ENCODE measurements at regions not wholly inside any gene's neighbourhood (a gene's known extent, or its start where the extent isn't known, plus 50 kb on each side); places are given as distances from the start of the nearest gene placed in this dataset.
"Not testable (repeated sequence)": the region's sequence is repeated elsewhere in the genome, so short reads cannot be mapped to it uniquely, and the experiment has no call there.

DNA sequence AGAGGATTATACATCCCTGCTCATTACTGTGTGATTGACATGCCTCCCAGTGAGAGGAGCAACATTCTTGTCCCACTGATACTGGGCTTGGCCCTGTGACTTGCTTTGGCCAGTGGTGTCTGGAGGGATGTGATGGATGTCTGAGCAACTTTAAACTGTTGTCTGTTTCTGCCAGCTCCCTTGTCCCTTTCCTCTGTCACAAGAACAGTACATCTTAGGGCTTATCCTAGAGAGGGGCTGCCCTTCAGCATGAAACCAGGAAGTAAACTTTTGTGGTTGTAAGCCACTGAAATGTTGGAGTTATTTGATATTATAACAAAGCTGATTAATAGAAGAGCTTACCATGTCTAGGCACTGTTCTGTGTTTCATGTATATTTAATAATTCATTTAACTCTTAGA lies 82.9 kb upstream of the GPRC5B start:
- H3K4me3 ChIP-seq (ENCODE audit: low read depth, low read length) = no peak overlapping the region
- DNase-seq (ENCODE audit: low read depth) = no peak
- TF ChIP-seq, protein P1, sequence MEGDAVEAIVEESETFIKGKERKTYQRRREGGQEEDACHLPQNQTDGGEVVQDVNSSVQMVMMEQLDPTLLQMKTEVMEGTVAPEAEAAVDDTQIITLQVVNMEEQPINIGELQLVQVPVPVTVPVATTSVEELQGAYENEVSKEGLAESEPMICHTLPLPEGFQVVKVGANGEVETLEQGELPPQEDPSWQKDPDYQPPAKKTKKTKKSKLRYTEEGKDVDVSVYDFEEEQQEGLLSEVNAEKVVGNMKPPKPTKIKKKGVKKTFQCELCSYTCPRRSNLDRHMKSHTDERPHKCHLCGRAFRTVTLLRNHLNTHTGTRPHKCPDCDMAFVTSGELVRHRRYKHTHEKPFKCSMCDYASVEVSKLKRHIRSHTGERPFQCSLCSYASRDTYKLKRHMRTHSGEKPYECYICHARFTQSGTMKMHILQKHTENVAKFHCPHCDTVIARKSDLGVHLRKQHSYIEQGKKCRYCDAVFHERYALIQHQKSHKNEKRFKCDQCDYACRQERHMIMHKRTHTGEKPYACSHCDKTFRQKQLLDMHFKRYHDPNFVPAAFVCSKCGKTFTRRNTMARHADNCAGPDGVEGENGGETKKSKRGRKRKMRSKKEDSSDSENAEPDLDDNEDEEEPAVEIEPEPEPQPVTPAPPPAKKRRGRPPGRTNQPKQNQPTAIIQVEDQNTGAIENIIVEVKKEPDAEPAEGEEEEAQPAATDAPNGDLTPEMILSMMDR (IDR thresholded peaks at IDR 0.05; ENCODE audit: control insufficient read depth, extremely low read depth, insufficient read depth) = no peak

- peak; percentile 64 for DNase-seq (ENCODE audit: low read depth)
- TF ChIP-seq, protein P1 (IDR thresholded peaks at IDR 0.05; ENCODE audit: control insufficient read depth, extremely low read depth, insufficient read depth) = no peak
- H3K4me3 ChIP-seq (ENCODE audit: low read depth, low read length) = no peak overlapping the region
Observed at GRCh38 chr16:19963301-19963700, 78.7 kb upstream of the GPRC5B start.

DNA sequence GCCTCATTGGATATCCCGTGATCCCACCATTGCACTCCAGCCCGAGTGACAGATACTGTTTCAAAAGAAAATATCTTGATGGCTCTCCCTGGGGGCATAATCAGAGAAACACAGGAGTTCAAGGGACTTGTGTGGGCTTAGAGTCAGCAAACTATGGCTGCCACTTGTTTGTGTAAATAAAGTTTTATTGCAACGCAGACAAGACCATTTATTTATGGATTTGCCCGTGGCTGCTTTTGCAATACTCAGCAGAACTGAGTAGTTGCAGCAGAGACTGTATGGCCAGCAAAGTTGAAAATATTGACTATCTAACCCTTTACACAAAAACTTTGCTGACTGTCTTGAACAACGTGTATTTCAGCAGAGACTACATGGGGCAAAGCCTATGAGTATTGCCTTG lies 75.5 kb upstream of the GPRC5B start:
- DNase-seq (ENCODE audit: low read depth) = no peak
- TF ChIP-seq, protein P1 (IDR thresholded peaks at IDR 0.05; ENCODE audit: control insufficient read depth, extremely low read depth, insufficient read depth) = no peak
- H3K4me3 ChIP-seq (ENCODE audit: low read depth, low read length) = no peak overlapping the region

DNA sequence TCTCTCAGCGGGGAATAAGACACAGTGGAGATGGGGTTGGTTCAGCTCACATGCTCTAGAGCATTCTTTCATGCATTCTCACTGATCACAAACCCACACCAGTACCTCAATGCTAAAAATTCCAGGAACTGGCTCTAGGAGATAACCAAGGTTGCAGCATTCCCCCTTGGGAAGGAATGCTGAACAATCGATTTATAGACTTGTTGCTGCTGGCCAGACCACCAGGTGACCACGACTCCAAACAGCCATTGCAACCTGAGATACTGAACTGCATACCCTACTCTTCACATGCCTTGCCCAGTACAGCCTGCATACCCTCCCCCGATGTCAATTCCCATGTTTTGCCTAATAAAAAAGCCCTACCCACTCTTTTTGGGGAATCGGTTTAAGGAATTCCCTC lies 75.1 kb upstream of the GPRC5B start:
- TF ChIP-seq, protein P1 (IDR thresholded peaks at IDR 0.05; ENCODE audit: control insufficient read depth, extremely low read depth, insufficient read depth) = no peak
- no peak for DNase-seq (ENCODE audit: low read depth)
- no peak overlapping the region for H3K4me3 ChIP-seq (ENCODE audit: low read depth, low read length)

- not testable (repeated sequence) for H3K4me3 ChIP-seq (ENCODE audit: low read depth, low read length); DNase-seq (ENCODE audit: low read depth)
Observed at GRCh38 chr16:19955896-19956295, 71.2 kb upstream of the GPRC5B start.

DNA sequence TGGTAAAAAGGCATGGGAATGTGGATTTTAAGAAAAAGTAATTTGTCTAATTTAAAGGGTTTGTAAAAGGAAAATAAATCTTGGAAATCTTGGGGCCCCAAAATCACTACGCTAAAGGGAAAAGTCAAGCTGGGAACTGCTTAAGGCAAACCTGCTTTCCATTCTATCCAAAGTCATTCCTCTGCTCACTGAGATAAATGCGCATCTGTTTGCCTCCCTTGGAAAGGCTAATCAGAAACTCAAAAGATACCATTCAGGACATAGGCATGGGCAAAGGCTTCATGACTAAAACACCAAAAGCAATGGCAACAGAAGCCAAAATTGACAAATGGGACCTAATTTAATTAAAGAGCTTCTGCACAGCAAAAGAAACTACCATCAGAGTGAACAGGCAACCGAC lies 70.4 kb upstream of the GPRC5B start:
- not testable (repeated sequence) for H3K4me3 ChIP-seq (ENCODE audit: low read depth, low read length); DNase-seq (ENCODE audit: low read depth)

GRCh38 chr16:19948186-19949104 lies 63.8 kb upstream of the GPRC5B start:
- H3K4me3 ChIP-seq (ENCODE audit: low read depth, low read length) = no peak overlapping the region
- no peak for DNase-seq (ENCODE audit: low read depth)
- TF ChIP-seq, protein P1 (IDR thresholded peaks at IDR 0.05; ENCODE audit: control insufficient read depth, extremely low read depth, insufficient read depth) = no peak

DNA sequence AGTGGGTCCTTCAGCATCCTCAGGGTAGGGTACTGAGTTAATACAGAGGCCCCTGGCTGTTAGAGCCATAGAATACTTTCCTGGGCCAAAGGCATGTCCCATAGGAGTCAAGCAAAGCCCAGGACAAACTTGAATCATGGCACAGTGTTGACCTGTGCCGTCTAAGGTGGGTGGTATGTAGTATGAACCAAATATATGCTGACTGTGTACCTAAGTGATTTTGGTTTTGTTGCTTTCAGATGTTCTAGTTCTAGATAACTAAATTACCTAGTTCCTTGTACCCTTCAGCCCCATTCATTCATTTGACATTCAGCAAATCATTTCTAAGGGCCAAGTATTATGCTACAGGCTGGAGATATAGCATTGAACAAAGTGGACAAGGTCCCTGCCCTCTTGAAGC lies 61.3 kb upstream of the GPRC5B start:
- no peak overlapping the region for H3K4me3 ChIP-seq (ENCODE audit: low read depth, low read length)
- TF ChIP-seq, protein P1 (IDR thresholded peaks at IDR 0.05; ENCODE audit: control insufficient read depth, extremely low read depth, insufficient read depth) = no peak
- DNase-seq (ENCODE audit: low read depth) = no peak
